ENCODE measurements at regions not wholly inside any gene's neighbourhood (a gene's known extent, or its start where the extent isn't known, plus 50 kb on each side); places are given as distances from the start of the nearest gene placed in this dataset.

DNA sequence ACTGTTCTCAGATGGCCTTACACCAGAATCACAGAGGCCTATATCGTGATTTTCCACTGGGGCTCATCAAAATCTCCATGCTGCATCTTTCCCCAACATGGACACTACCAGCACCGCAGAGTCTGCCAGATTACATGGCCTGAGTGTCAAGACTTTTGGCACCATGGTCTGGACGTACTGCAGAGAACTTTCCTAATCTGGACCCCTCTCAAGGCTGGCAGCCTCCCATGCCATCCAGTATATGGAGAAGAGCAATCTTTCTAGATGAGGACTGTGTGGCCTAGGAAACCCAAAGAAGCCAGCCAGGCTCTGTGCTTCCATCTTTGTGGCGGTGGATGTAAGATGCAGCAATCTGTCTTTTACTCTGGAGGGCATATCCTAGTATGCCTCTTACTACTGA lies 139.2 kb downstream of the ADAMTS15 start:
- TF ChIP-seq, protein P1, sequence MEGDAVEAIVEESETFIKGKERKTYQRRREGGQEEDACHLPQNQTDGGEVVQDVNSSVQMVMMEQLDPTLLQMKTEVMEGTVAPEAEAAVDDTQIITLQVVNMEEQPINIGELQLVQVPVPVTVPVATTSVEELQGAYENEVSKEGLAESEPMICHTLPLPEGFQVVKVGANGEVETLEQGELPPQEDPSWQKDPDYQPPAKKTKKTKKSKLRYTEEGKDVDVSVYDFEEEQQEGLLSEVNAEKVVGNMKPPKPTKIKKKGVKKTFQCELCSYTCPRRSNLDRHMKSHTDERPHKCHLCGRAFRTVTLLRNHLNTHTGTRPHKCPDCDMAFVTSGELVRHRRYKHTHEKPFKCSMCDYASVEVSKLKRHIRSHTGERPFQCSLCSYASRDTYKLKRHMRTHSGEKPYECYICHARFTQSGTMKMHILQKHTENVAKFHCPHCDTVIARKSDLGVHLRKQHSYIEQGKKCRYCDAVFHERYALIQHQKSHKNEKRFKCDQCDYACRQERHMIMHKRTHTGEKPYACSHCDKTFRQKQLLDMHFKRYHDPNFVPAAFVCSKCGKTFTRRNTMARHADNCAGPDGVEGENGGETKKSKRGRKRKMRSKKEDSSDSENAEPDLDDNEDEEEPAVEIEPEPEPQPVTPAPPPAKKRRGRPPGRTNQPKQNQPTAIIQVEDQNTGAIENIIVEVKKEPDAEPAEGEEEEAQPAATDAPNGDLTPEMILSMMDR (IDR thresholded peaks at IDR 0.05) = no peak
- no peak for TF ChIP-seq POLR2A (IDR thresholded peaks at IDR 0.05)
- TF ChIP-seq POLR2AphosphoS5 (IDR thresholded peaks at IDR 0.05) = no peak
